Body of pancreas (tissue), 4 donors: ENCODE measurements at regions not wholly inside any gene's neighbourhood (a gene's known extent, or its start where the extent isn't known, plus 50 kb on each side); places are given as distances from the start of the nearest gene placed in this dataset.

Experiments
- ATAC-seq: fragments of 150-250 bp; one replicate; pipeline ENCODE4 v1.9.1; 2016
- DNase-seq, 4 donors: peaks; one replicate each; pipeline ENCODE4 v3.0.0-alpha.2; 2019
- H3K27ac ChIP-seq, 4 donors: fragments of 200-600 bp; sonication (generic); 1 replicate in 3 of 4; 2 replicates in 1 of 4; pipeline versions ENCODE4 v1.5.1 to v1.6.1; 2016 to 2019; ENCODE audit warnings: mild to moderate bottlenecking in 1 of 4, mixed read lengths in 1 of 4, moderate library complexity in 1 of 4
- H3K27me3 ChIP-seq, 2 donors: fragments of 200-600 bp; sonication (generic); one replicate each; pipeline ENCODE4 v1.6.0; 2016; ENCODE audit warnings: mild to moderate bottlenecking in 1 of 2
- H3K36me3 ChIP-seq, 2 donors: fragments of 200-600 bp; sonication (generic); replicated peaks in 1 of 2; 2 replicates each; pipeline ENCODE4 v1.5.1; 2016; ENCODE audit warnings: low read depth in 2 of 2; ENCODE audit not compliant: insufficient read depth in 1 of 2
- H3K4me1 ChIP-seq: fragments of 200-600 bp; sonication (generic); one replicate; pipeline ENCODE4 v1.6.0; 2016
- H3K4me3 ChIP-seq, 2 donors: fragments of 200-600 bp; sonication (generic); 1 replicate in 1 of 2; 2 replicates in 1 of 2; pipeline ENCODE4 v1.5.1; 2016 to 2019
- H3K9me3 ChIP-seq, 3 donors: fragments of 200-600 bp; sonication (generic); 1 replicate in 2 of 3; 2 replicates in 1 of 3; pipeline ENCODE4 v1.5.1; 2016
- CTCF ChIP-seq, 7 experiments: fragments of 450-650 bp in 4 of 7; fragments of 200-600 bp in 3 of 7; sonication (generic) in 3 of 7; IDR thresholded peaks; one replicate each; pipeline ENCODE4 v1.5.1; 2016 to 2019; ENCODE audit warnings: antibody characterized with exemption in 7 of 7
- POLR2A ChIP-seq, 3 donors: fragments of 450-650 bp; IDR thresholded peaks; one replicate each; pipeline ENCODE4 v1.6.1; 2016; ENCODE audit warnings: antibody characterized with exemption in 3 of 3, mild to moderate bottlenecking in 2 of 3
- WGBS, 2 donors: methylation state at CpG; one replicate each; pipeline ENCODE4 v1.1.5; 2017; 5-methylcytosine and 5-hydroxymethylcytosine counted together
- intact Hi-C: fragments of 100-400 bp; cut with DNase I; formaldehyde crosslinking; loops from one replicate; pipeline ENCODE4 v1.15.1; 2023

GRCh38 chr2:51409920-51410319 is 378.0 kb upstream of the NRXN1 start:
- H3K36me3 ChIP-seq = no peaks in the 10 kb centered on the region
- no peak for TF ChIP-seq POLR2A (IDR thresholded peaks at IDR 0.05)
- no peak for TF ChIP-seq CTCF (IDR thresholded peaks at IDR 0.05)
- DNase-seq (no peak), ATAC-seq (no peak)
- no peak overlapping the region for H3K27ac ChIP-seq
- H3K4me3 ChIP-seq = no peak overlapping the region
- 21 to 31% methylated on average over 1 of the region's 1 CpG for WGBS, 2 donors
- no peaks in the 10 kb centered on the region for H3K9me3 ChIP-seq
- no peaks in the 10 kb centered on the region for H3K27me3 ChIP-seq
- intact Hi-C loops = no loop called here
- no peaks in the 10 kb centered on the region for H3K4me1 ChIP-seq

- no peaks in the 10 kb centered on the region for H3K9me3 ChIP-seq
- H3K27ac ChIP-seq = no peak overlapping the region
- 78 to 81% methylated on average over 3 of the region's 3 CpGs for WGBS, 2 donors
- intact Hi-C loops = no loop called here
- H3K36me3 ChIP-seq = no peaks in the 10 kb centered on the region
- TF ChIP-seq CTCF (IDR thresholded peaks at IDR 0.05) = no peak
- no peak for TF ChIP-seq POLR2A (IDR thresholded peaks at IDR 0.05)
- no peak overlapping the region for H3K4me3 ChIP-seq
- no peaks in the 10 kb centered on the region for H3K4me1 ChIP-seq
- DNase-seq = no peak
- ATAC-seq = no peak
- H3K27me3 ChIP-seq = no peaks in the 10 kb centered on the region
These were observed 372.3 kb upstream of the NRXN1 start for GRCh38 chr2:51404226-51404625.

GRCh38 chr2:51401546-51401945 is 369.6 kb upstream of the NRXN1 start:
- H3K4me3 ChIP-seq = no peak overlapping the region
- DNase-seq (no peak), ATAC-seq (no peak)
- intact Hi-C loops = no loop called here
- H3K27me3 ChIP-seq = no peaks in the 10 kb centered on the region
- TF ChIP-seq POLR2A (IDR thresholded peaks at IDR 0.05) (no peak), CTCF (IDR thresholded peaks at IDR 0.05) (no peak)
- H3K4me1 ChIP-seq = no peaks in the 10 kb centered on the region
- H3K27ac ChIP-seq = no peak overlapping the region
- H3K36me3 ChIP-seq = no peaks in the 10 kb centered on the region
- WGBS, 2 donors = 75 to 81% methylated on average over 5 of the region's 5 CpGs
- no peaks in the 10 kb centered on the region for H3K9me3 ChIP-seq

GRCh38 chr2:51387235-51387634 is 355.3 kb upstream of the NRXN1 start:
- no peaks in the 10 kb centered on the region for H3K9me3 ChIP-seq
- TF ChIP-seq CTCF (IDR thresholded peaks at IDR 0.05) (no peak), POLR2A (IDR thresholded peaks at IDR 0.05) (no peak)
- H3K36me3 ChIP-seq = no peaks in the 10 kb centered on the region
- intact Hi-C loops = no loop called here
- no peak overlapping the region for H3K27ac ChIP-seq
- ATAC-seq = no peak
- H3K4me1 ChIP-seq = no peaks in the 10 kb centered on the region
- DNase-seq = no peak
- no peaks in the 10 kb centered on the region for H3K27me3 ChIP-seq
- H3K4me3 ChIP-seq = no peak overlapping the region

- no peaks in the 10 kb centered on the region for H3K36me3 ChIP-seq
- no peaks in the 10 kb centered on the region for H3K27me3 ChIP-seq
- no peak overlapping the region for H3K4me3 ChIP-seq
- DNase-seq = no peak
- TF ChIP-seq CTCF (IDR thresholded peaks at IDR 0.05) (no peak), POLR2A (IDR thresholded peaks at IDR 0.05) (no peak)
- H3K27ac ChIP-seq = no peak overlapping the region
- no peaks in the 10 kb centered on the region for H3K9me3 ChIP-seq
- no peak for ATAC-seq
- no peaks in the 10 kb centered on the region for H3K4me1 ChIP-seq
- intact Hi-C loops = no loop called here
These were observed 348.1 kb upstream of the NRXN1 start for GRCh38 chr2:51379997-51380396.
